Cardiac muscle cell (in vitro differentiated cells and primary cell): ENCODE measurements at regions not wholly inside any gene's neighbourhood (a gene's known extent, or its start where the extent isn't known, plus 50 kb on each side); places are given as distances from the start of the nearest gene placed in this dataset.

ENCODE experiments used
- DNase-seq, 2 donors: peaks; one replicate each; pipeline versions ENCODE4 v3.0.0 to v3.0.0-alpha.2; 2010 to 2017; ENCODE audit warnings: low read depth in 1 of 2, low spot score in 1 of 2
- H3K27ac ChIP-seq: fragments of 200-600 bp; sonication (generic); 2 replicates; pipeline ENCODE4 v1.5.1; 2016
- H3K27me3 ChIP-seq: fragments of 200-600 bp; sonication (generic); 2 replicates; pipeline ENCODE4 v1.6.0; 2016; ENCODE audit warnings: control low read depth
- H3K36me3 ChIP-seq: fragments of 200-600 bp; sonication (generic); 2 replicates; pipeline ENCODE4 v1.5.1; 2016; ENCODE audit warnings: control low read depth
- H3K4me1 ChIP-seq: fragments of 200-600 bp; sonication (generic); 2 replicates; pipeline ENCODE4 v1.8.1; 2017; ENCODE audit warnings: low read depth, mild to moderate bottlenecking, mixed run types
- H3K4me3 ChIP-seq: fragments of 200-600 bp; sonication (generic); 2 replicates; pipeline ENCODE4 v1.5.1; 2016; ENCODE audit warnings: mild to moderate bottlenecking
- H3K9me3 ChIP-seq: fragments of 200-600 bp; sonication (generic); 2 replicates; pipeline ENCODE4 v1.5.1; 2017; ENCODE audit warnings: low read depth, mild to moderate bottlenecking, control low read depth
- CTCF ChIP-seq: IDR thresholded peaks from 2 replicates; pipeline ENCODE4 v1.5.1; 2012; ENCODE audit warnings: low read depth, mild to moderate bottlenecking, low read length

DNA sequence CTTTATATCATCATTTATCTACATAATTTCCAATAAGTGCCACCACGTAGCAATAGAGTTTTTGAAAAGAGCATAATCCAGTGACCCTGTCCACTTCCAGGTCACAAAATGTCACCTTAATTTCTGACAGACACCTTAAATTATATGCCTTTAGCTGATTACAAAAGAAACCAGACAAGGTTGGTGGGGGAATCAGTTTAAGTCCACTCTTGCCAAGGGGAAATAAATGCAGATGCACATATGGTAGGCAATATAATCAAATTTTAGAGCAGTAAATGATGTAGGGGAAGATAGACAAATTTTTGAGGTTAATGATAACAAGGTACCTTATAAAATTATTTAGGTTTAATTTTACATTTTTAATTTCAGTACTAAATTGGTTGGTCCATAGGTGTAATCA lies 253.5 kb downstream of the ZIC1 start:
- Histone ChIP-seq H3K36me3 (no peaks in the 10 kb centered on the region), H3K4me3 (no peak overlapping the region), H3K27ac (no peak overlapping the region), H3K9me3 (no peaks in the 10 kb centered on the region), H3K27me3 (no peaks in the 10 kb centered on the region), H3K4me1 (peaks cover 6% of the 10 kb centered on the region)
- no peak for TF ChIP-seq CTCF
- DNase-seq = no peak

GRCh38 chr3:147669077-147669476 lies 259.9 kb downstream of the ZIC1 start:
- Histone ChIP-seq H3K4me3 (no peak overlapping the region), H3K27me3 (no peaks in the 10 kb centered on the region), H3K36me3 (no peaks in the 10 kb centered on the region), H3K27ac (no peak overlapping the region), H3K9me3 (no peaks in the 10 kb centered on the region), H3K4me1 (no peaks in the 10 kb centered on the region)
- DNase-seq = no peak
- TF ChIP-seq CTCF = no peak

DNA sequence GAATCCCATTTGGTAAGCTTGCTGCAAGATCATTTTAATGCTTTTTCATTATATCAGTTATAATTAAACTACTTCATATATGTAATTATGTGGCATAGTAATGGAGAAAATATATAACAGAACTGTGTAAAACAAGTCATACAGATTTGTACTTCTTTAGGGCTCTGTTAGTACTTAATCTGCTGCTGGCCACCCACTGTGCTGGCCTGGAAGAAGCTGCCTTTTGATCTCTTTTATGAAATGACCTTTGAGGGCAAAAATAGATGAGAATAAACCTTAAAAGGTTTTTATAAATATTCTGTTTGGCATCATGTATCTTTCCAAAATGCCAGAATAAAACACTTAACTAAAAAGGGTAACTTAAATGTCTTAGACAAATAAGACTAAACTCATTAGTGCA lies 262.9 kb downstream of the ZIC1 start:
- no peak for TF ChIP-seq CTCF
- Histone ChIP-seq H3K9me3 (no peaks in the 10 kb centered on the region), H3K4me3 (no peak overlapping the region), H3K36me3 (no peaks in the 10 kb centered on the region), H3K27ac (no peak overlapping the region), H3K27me3 (no peaks in the 10 kb centered on the region), H3K4me1 (no peaks in the 10 kb centered on the region)
- no peak for DNase-seq

DNA sequence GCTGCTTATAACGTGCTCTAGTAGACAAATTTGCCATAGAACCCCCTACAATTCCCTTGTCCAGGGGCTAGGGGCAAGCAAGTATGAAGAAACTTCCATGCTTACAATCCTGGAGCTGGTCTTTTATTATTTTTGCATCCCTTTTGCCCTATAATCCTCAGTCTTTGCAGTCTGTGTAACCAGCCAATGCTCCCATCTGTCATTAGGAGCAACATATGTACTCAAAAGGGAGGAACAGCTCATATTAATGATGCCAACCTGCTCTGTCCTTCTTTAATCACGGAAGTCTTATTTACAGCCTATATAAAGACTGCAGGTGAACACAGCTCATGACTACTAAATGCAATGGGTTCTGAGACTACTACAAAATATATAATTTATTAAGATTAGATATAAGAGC lies 263.3 kb downstream of the ZIC1 start:
- no peak overlapping the region for H3K27ac ChIP-seq
- no peaks in the 10 kb centered on the region for H3K36me3 ChIP-seq
- no peak for TF ChIP-seq CTCF
- H3K4me1 ChIP-seq = no peaks in the 10 kb centered on the region
- H3K27me3 ChIP-seq = no peaks in the 10 kb centered on the region
- no peak overlapping the region for H3K4me3 ChIP-seq
- DNase-seq = no peak
- H3K9me3 ChIP-seq = no peaks in the 10 kb centered on the region

DNA sequence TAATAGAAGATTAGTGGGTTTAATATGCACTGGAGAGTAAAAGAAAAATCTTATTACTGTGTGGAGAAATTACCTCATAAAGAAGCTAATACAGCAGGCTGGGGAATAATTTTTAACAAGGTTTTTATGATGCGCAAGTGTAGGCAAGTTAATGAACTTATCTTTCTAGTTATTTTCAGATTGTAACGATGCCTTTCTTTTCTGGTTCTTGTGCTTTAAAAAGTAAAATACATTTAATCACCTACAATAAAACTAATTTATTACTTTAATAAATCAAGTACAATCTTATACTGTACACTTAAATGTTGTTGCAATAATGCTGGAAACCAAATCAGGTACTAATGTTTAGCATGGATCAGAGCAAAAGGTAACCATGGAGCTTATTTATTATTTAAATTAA lies 266.6 kb downstream of the ZIC1 start:
- no peaks in the 10 kb centered on the region for H3K36me3 ChIP-seq
- no peak for TF ChIP-seq CTCF
- H3K4me3 ChIP-seq = no peak overlapping the region

More for the DNA sequence above, 266.6 kb downstream of the ZIC1 start:
- Histone ChIP-seq H3K27me3 (no peaks in the 10 kb centered on the region), H3K27ac (no peak overlapping the region), H3K9me3 (no peaks in the 10 kb centered on the region), H3K4me1 (no peaks in the 10 kb centered on the region)
- DNase-seq = no peak
